HEK293 (cell line): ENCODE measurements at regions not wholly inside any gene's neighbourhood (a gene's known extent, or its start where the extent isn't known, plus 50 kb on each side); places are given as distances from the start of the nearest gene placed in this dataset.

Experiments used
- CTCF ChIP-seq: fragments of 450-650 bp; formaldehyde crosslinking; IDR thresholded peaks from 2 replicates; pipeline ENCODE4 v1.5.1; 2016; ENCODE audit warnings: missing biosample characterization, missing genetic modification characterization
- REST ChIP-seq: fragments of 450-650 bp; formaldehyde crosslinking; IDR thresholded peaks from 2 replicates; pipeline ENCODE4 v1.5.1; 2016; ENCODE audit warnings: missing biosample characterization, missing genetic modification characterization
- ZNF280D ChIP-seq: fragments of 450-650 bp; formaldehyde crosslinking; IDR thresholded peaks from 2 replicates; pipeline ENCODE4 v1.5.1; 2016; ENCODE audit warnings: missing biosample characterization, missing genetic modification characterization
- ZNF423 ChIP-seq: fragments of 450-650 bp; formaldehyde crosslinking; IDR thresholded peaks from 2 replicates; pipeline ENCODE4 v1.5.1; 2016; ENCODE audit warnings: missing biosample characterization, missing genetic modification characterization
- ZNF449 ChIP-seq: fragments of 450-650 bp; formaldehyde crosslinking; IDR thresholded peaks from 2 replicates; pipeline ENCODE4 v1.5.1; 2017; ENCODE audit warnings: missing biosample characterization, mild to moderate bottlenecking, missing genetic modification characterization, moderate library complexity

GRCh38 chr11:60634126-60634525, 65.3 kb upstream of the MS4A8 start:
- no peak for TF ChIP-seq CTCF (tag by site-specific recombination)
- no peak for TF ChIP-seq ZNF449 (tag by site-specific recombination)
- no peak for TF ChIP-seq REST (tag by site-specific recombination)
- no peak for TF ChIP-seq ZNF423 (tag by site-specific recombination)
- TF ChIP-seq ZNF280D (tag by site-specific recombination), result no peak
